GM10266 (cell line): ENCODE measurements at regions not wholly inside any gene's neighbourhood (a gene's known extent, or its start where the extent isn't known, plus 50 kb on each side); places are given as distances from the start of the nearest gene placed in this dataset.

Experiments used
- DNase-seq: peaks from one replicate; pipeline ENCODE4 v3.0.0; 2012; ENCODE audit errors: extremely low spot score
- CTCF ChIP-seq: IDR thresholded peaks from 2 replicates; pipeline ENCODE4 v1.5.1; 2012; ENCODE audit warnings: mild to moderate bottlenecking, low read depth; ENCODE audit not compliant: control insufficient read depth, insufficient read depth; ENCODE audit errors: missing control alignments

- TF ChIP-seq CTCF = no peak
- no peak for DNase-seq
Observed at GRCh38 chr7:12985752-12986151, 298.3 kb downstream of the ARL4A start.

GRCh38 chr7:12987238-12987637, 299.8 kb downstream of the ARL4A start:
- no peak for DNase-seq
- TF ChIP-seq CTCF = no peak

- DNase-seq = no peak
- TF ChIP-seq CTCF = no peak
Observed at GRCh38 chr7:12990440-12990839, 303.0 kb downstream of the ARL4A start.

DNA sequence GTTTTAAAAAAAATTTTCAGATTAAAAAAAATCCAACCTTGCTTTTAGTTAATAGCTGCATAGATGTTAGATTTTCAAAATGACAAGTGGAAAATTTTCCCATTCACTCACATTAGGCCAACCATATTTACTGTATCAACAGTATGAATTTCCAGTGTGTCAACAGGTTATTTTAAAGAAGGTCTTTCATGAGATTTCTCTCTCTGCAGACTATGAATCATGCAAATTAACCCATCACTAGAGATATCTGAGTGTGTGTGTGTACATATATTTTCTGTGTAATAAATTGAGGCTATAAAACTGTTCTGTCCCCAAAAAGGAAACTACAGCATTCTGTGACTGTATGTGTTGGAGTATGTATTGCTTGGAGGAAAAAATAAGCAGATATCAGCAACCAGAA, 305.6 kb downstream of the ARL4A start:
- no peak for DNase-seq
- no peak for TF ChIP-seq CTCF

DNA sequence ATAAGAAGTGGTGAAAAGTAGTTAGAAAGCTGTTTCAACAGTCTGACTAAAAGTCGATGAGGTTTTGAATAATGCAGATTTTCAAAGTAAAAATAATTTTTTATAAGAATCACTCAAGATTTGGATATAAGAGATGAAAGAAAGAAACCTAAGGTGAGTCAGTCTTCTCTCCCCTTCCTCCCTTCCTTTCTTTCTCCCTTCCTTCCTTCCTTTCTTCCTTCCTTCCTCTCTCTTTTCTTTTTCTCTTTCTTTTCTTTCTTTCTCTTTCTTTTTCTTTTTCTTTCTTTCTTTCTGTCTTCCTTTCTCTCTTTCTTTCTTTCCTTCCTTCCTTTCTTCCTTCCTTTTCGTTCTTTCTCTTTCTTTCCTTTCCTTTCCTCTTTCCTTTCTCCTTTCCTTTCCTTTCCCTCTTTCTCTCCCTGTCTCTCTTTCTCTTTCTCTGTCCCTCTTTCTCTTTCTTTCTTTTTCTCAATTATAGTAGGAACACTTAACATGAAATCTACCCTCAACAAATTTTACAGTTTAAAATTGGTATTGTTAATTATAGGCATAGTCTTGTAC, 308.6 kb downstream of the ARL4A start:
- no peak for DNase-seq
- TF ChIP-seq CTCF = no peak

GRCh38 chr7:13007331-13007730, 319.9 kb downstream of the ARL4A start:
- TF ChIP-seq CTCF = no peak

DNA sequence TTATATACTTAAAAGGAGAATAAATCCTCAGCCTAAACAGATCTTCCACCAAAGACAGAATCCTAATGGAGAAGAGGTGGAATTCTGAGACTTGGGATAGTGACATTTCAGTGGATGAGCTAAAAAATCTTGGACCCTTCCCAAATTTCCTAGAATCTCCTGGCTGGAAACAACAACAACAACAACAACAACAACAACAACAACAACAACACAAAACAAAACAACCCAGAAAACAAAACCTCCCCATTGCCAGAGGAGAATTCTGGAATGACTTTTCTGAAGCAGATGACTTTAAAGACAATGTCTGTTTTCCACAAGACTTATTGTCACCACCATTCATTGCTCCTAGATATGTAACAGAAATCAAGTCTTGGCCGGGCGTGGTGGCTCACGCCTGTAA, 322.1 kb downstream of the ARL4A start:
- DNase-seq = no peak
- TF ChIP-seq CTCF = no peak

More at GRCh38 chr7:13007331-13007730, 319.9 kb downstream of the ARL4A start:
- no peak for DNase-seq
